BLaER1 (cell line): ENCODE measurements at regions not wholly inside any gene's neighbourhood (a gene's known extent, or its start where the extent isn't known, plus 50 kb on each side); places are given as distances from the start of the nearest gene placed in this dataset.

Source experiments
- H3K27ac ChIP-seq: shearing (Covaris generic); formaldehyde crosslinking; 2 replicates; pipeline ENCODE4 v1.8.1; 2022
- H3K27me3 ChIP-seq: shearing (Covaris generic); formaldehyde crosslinking; 2 replicates; pipeline ENCODE4 v1.8.1; 2022
- H3K36me3 ChIP-seq: shearing (Covaris generic); formaldehyde crosslinking; 2 replicates; pipeline ENCODE4 v1.8.1; 2022
- H3K4me1 ChIP-seq: shearing (Covaris generic); formaldehyde crosslinking; 2 replicates; pipeline ENCODE4 v1.8.1; 2022
- H3K4me2 ChIP-seq: shearing (Covaris generic); formaldehyde crosslinking; 2 replicates; pipeline ENCODE4 v1.8.1; 2022
- H3K4me3 ChIP-seq: shearing (Covaris generic); formaldehyde crosslinking; 2 replicates; pipeline ENCODE4 v1.8.1; 2022
- H3K9ac ChIP-seq: shearing (Covaris generic); formaldehyde crosslinking; 2 replicates; pipeline ENCODE4 v1.8.1; 2022
- H3K9me3 ChIP-seq: shearing (Covaris generic); formaldehyde crosslinking; 2 replicates; pipeline ENCODE4 v1.8.1; 2022
- H4K20me1 ChIP-seq: shearing (Covaris generic); formaldehyde crosslinking; 2 replicates; pipeline ENCODE4 v1.8.1; 2022
- Cebpa-rat ChIP-seq: shearing (Covaris generic); IDR thresholded peaks from 2 replicates; pipeline ENCODE4 v1.8.1; 2022

DNA sequence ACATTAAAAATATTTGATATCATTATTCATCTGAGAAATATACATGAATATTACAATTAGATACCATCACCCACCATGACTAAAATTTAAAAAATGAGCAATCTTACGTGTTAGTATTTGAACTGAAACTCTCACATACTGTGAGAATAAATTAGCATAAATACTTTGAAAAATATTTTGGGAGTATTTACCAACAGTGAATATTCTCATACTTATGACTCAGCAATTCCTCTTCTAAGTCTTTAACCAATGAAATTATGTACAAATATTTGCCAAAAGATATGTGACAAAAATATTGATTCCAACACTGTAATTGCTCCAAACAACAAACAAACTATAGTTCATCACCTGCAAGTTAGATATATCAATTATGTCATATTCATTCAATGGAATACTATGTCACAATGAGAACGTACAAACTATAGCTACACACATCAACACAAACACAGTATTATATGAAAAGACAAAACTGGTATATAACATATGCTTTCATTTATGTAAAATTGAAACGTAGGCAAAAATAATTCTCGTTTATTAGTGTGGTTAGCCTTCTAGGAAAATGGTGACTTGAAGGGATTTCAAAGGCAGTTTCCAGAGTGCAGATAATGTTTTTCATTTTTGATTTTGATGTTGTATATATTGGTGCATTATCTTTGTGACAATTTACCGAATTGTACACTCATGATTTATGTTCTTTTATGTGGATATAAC, 742.2 kb downstream of the SLC16A7 start:
- H3K4me3 ChIP-seq: no peak overlapping the region
- no peaks in the 10 kb centered on the region for H4K20me1 ChIP-seq
- H3K9me3 ChIP-seq: no peaks in the 10 kb centered on the region
- no peak overlapping the region for H3K4me2 ChIP-seq
- no peaks in the 10 kb centered on the region for H3K4me1 ChIP-seq
- no peak overlapping the region for H3K27ac ChIP-seq
- no peak for TF ChIP-seq Cebpa-rat
- H3K27me3 ChIP-seq: no peaks in the 10 kb centered on the region
- H3K9ac ChIP-seq: no peak overlapping the region
- H3K36me3 ChIP-seq: no peaks in the 10 kb centered on the region

DNA sequence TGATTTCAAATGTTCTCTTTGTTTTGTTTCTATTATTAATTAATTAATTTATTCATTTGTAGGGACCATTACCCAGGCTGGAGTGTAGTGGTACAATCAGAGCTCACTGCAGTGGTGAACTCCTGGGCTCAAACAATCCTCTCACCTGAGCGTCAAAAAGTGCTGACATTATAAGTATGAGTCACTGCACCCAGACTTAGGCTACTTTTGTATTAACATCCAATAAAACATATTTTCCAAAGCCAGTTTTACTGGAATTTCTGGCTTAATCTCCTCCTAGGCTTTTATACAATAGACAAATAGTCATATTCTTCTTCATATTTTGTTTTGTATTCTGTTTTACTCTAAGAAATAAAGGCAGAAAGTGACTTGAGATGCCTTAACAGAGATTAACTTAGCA, 749.6 kb downstream of the SLC16A7 start:
- Histone ChIP-seq H3K9me3 (no peaks in the 10 kb centered on the region), H3K4me3 (no peak overlapping the region), H3K4me2 (no peak overlapping the region), H3K36me3 (no peaks in the 10 kb centered on the region), H3K9ac (no peak overlapping the region), H3K27ac (no peak overlapping the region), H4K20me1 (no peaks in the 10 kb centered on the region), H3K4me1 (no peaks in the 10 kb centered on the region), H3K27me3 (no peaks in the 10 kb centered on the region)
- no peak for TF ChIP-seq Cebpa-rat

DNA sequence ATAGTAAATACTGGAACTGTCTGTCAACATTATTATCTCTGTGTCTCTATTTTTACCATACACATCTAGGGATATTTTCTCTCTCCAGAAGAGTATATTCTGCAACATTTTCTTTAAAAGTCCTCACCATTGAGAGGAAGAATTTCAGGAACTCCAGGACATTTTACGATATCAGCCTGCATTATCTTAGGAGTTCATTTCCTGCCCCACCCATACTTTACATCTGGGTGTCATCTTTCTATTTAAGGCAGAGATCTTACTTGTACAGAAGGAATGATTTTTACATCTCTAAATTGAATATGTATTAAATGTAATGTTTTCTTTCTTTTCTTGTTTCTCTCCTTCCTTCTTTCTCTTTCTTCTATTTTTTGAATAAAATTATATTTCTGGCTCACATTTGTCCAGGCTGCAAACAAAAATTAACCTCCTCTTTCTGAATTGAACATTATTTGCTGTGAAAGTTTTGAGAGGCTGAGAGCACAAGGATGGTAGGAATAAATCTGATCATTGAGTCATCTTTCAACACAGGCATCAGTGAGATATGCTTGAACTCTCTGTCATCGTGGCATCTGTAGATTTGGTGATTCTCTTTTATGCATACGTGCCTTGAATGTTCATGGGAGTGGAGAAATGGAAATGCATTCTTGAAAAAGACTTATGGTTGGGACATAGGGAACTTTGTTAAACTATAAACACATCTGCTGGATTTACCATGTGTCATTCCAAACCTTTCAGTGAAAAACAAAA, 753.6 kb downstream of the SLC16A7 start:
- H4K20me1 ChIP-seq: no peaks in the 10 kb centered on the region
- no peaks in the 10 kb centered on the region for H3K36me3 ChIP-seq
- H3K9me3 ChIP-seq: no peaks in the 10 kb centered on the region
- no peaks in the 10 kb centered on the region for H3K27me3 ChIP-seq
- H3K4me2 ChIP-seq: no peak overlapping the region
- H3K27ac ChIP-seq: no peak overlapping the region
- no peaks in the 10 kb centered on the region for H3K4me1 ChIP-seq
- H3K9ac ChIP-seq: no peak overlapping the region
- TF ChIP-seq Cebpa-rat: no peak
- H3K4me3 ChIP-seq: no peak overlapping the region

- no peak overlapping the region for H3K4me2 ChIP-seq
- no peak overlapping the region for H3K27ac ChIP-seq
- H4K20me1 ChIP-seq: no peaks in the 10 kb centered on the region
- H3K27me3 ChIP-seq: no peaks in the 10 kb centered on the region
- no peaks in the 10 kb centered on the region for H3K4me1 ChIP-seq
- no peaks in the 10 kb centered on the region for H3K36me3 ChIP-seq
- H3K9ac ChIP-seq: no peak overlapping the region
- TF ChIP-seq Cebpa-rat: no peak
- H3K9me3 ChIP-seq: peaks cover 7% of the 10 kb centered on the region
- no peak overlapping the region for H3K4me3 ChIP-seq
Observed at GRCh38 chr12:60387356-60387755, 791.5 kb downstream of the SLC16A7 start.

- no peaks in the 10 kb centered on the region for H4K20me1 ChIP-seq
- H3K9me3 ChIP-seq: peaks cover 13% of the 10 kb centered on the region
- H3K36me3 ChIP-seq: no peaks in the 10 kb centered on the region
- no peak overlapping the region for H3K4me3 ChIP-seq
- no peak overlapping the region for H3K27ac ChIP-seq
- no peak overlapping the region for H3K9ac ChIP-seq
- no peaks in the 10 kb centered on the region for H3K4me1 ChIP-seq
- TF ChIP-seq Cebpa-rat: no peak
- H3K27me3 ChIP-seq: no peaks in the 10 kb centered on the region
- no peak overlapping the region for H3K4me2 ChIP-seq
Observed at GRCh38 chr12:60391051-60391450, 795.2 kb downstream of the SLC16A7 start.

DNA sequence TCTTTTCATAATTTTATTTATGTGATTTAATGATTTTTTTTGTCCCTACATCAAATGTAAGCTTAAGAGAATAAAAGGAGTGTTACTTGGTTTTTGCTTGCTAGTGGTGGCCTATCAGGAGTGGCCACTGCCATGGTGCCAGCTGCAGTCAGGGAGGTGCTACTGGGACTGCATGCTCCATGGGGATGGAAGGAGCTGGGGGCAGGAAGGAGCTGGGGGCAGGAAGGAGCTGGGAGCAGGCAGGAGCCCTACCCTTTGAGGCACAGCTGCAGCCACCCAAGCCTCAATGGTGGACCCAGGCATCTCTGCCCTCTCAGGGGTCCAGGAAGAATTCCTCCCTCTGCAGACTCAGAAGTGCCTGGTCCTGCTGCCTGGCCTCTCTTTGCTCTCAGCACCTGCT, 796.0 kb downstream of the SLC16A7 start:
- Histone ChIP-seq H3K36me3 (no peaks in the 10 kb centered on the region), H3K27ac (no peak overlapping the region), H3K4me2 (no peak overlapping the region), H4K20me1 (no peaks in the 10 kb centered on the region), H3K9ac (no peak overlapping the region), H3K4me1 (no peaks in the 10 kb centered on the region), H3K4me3 (no peak overlapping the region), H3K9me3 (peaks cover 13% of the 10 kb centered on the region), H3K27me3 (no peaks in the 10 kb centered on the region)
- TF ChIP-seq Cebpa-rat: no peak

- Histone ChIP-seq H4K20me1 (no peaks in the 10 kb centered on the region), H3K4me2 (no peak overlapping the region), H3K9ac (no peak overlapping the region), H3K36me3 (no peaks in the 10 kb centered on the region), H3K4me1 (no peaks in the 10 kb centered on the region), H3K9me3 (peaks cover 13% of the 10 kb centered on the region), H3K27me3 (no peaks in the 10 kb centered on the region), H3K4me3 (no peak overlapping the region), H3K27ac (no peak overlapping the region)
- TF ChIP-seq Cebpa-rat: no peak
Observed at GRCh38 chr12:60393093-60393492, 797.3 kb downstream of the SLC16A7 start.

DNA sequence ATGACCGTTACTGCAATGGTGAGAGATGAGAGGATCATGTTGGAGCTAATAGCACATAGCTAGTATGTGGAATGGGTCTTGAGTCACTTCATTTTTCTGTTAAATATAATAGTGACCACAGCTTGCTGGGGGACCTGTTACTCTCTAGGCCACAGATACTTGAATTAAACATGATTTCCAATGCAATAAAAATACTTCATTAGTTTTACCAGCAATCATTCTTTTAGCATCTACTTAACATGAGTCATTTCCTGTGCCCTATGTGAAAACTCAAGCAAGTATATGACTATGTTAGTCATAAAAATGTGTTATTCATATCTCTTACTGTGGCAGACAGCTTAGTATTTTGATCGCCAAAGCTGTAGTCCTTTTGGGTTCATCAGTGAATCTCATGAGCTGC, 798.8 kb downstream of the SLC16A7 start:
- H3K9me3 ChIP-seq: peaks cover 13% of the 10 kb centered on the region
- no peak overlapping the region for H3K9ac ChIP-seq
- H3K4me1 ChIP-seq: no peaks in the 10 kb centered on the region
- no peak overlapping the region for H3K4me2 ChIP-seq
- no peak overlapping the region for H3K27ac ChIP-seq
- no peak for TF ChIP-seq Cebpa-rat
- H4K20me1 ChIP-seq: no peaks in the 10 kb centered on the region
- no peaks in the 10 kb centered on the region for H3K36me3 ChIP-seq
- H3K27me3 ChIP-seq: no peaks in the 10 kb centered on the region
- no peak overlapping the region for H3K4me3 ChIP-seq

DNA sequence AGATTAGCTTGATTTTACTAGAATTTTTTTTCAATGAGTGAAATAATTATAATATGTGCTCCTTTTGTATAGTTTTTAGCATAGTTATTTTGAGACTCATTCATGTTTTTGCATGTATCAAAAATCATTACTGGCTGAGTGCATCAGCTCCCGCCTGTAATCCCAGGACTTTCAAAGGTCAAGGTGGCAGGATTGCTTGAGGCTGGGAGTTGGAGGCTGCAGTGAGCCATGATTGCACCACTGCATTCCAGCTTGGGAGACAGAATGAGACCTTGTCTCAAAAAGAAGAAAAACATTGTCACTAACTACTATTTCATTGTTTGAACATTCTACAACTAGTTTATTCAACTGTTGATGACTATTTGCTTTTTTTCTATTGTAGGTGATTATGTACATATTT, 802.7 kb downstream of the SLC16A7 start:
- Histone ChIP-seq H3K9ac (no peak overlapping the region), H3K4me1 (no peaks in the 10 kb centered on the region), H4K20me1 (no peaks in the 10 kb centered on the region), H3K27ac (no peak overlapping the region), H3K4me2 (no peak overlapping the region), H3K9me3 (no peaks in the 10 kb centered on the region), H3K36me3 (no peaks in the 10 kb centered on the region), H3K27me3 (no peaks in the 10 kb centered on the region), H3K4me3 (no peak overlapping the region)
- TF ChIP-seq Cebpa-rat: no peak

DNA sequence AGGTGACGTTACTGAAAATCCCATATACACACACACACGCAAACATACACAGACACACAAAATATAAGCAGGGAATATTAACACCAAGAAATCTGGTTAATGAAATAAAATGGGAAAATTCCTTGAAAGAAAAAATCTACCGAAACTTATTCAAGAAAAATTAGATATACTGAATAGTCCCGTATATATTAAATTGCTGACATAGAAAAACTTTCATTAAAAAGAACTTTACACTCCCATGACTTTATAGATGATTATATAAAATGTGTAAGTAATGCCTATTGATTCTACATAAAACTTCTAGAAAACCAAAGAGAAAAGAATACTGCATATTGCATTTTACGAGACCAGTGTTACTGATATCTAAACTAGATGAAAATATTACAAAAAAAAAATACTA, 803.2 kb downstream of the SLC16A7 start:
- H4K20me1 ChIP-seq: no peaks in the 10 kb centered on the region
- H3K27ac ChIP-seq: no peak overlapping the region
- H3K4me3 ChIP-seq: no peak overlapping the region
- H3K4me2 ChIP-seq: no peak overlapping the region
- no peaks in the 10 kb centered on the region for H3K4me1 ChIP-seq
- H3K9me3 ChIP-seq: no peaks in the 10 kb centered on the region
- no peaks in the 10 kb centered on the region for H3K36me3 ChIP-seq
- TF ChIP-seq Cebpa-rat: no peak
- no peak overlapping the region for H3K9ac ChIP-seq
- no peaks in the 10 kb centered on the region for H3K27me3 ChIP-seq
